Smooth muscle cell (in vitro differentiated cells): ENCODE measurements at regions not wholly inside any gene's neighbourhood (a gene's known extent, or its start where the extent isn't known, plus 50 kb on each side); places are given as distances from the start of the nearest gene placed in this dataset.

Source experiments
- DNase-seq: peaks from one replicate; lab custom pipeline; 2025; ENCODE audit not compliant: unreplicated experiment; lab: John Stamatoyannopoulos, UW
- H2AFZ ChIP-seq: fragments of 200-600 bp; sonication (generic); 2 replicates; pipeline ENCODE4 v1.6.0; 2016; ENCODE audit warnings: antibody characterized with exemption, low read depth, mild to moderate bottlenecking
- H3F3A ChIP-seq: fragments of 200-600 bp; sonication (generic); 2 replicates; pipeline ENCODE4 v1.6.0; 2017; ENCODE audit warnings: antibody characterized with exemption, low read depth
- H3K27ac ChIP-seq: fragments of 200-600 bp; sonication (generic); 2 replicates; pipeline ENCODE4 v1.5.1; 2016; ENCODE audit warnings: low read depth, mild to moderate bottlenecking
- H3K27me3 ChIP-seq: fragments of 200-600 bp; sonication (generic); 2 replicates; pipeline ENCODE4 v1.6.1; 2016; ENCODE audit warnings: low read depth, mild to moderate bottlenecking
- H3K36me3 ChIP-seq: fragments of 200-600 bp; sonication (generic); 2 replicates; pipeline ENCODE4 v1.5.1; 2016; ENCODE audit warnings: low read depth
- H3K4me1 ChIP-seq: fragments of 200-600 bp; sonication (generic); 2 replicates; pipeline ENCODE4 v1.5.1; 2016; ENCODE audit warnings: low read depth
- H3K4me2 ChIP-seq: fragments of 200-600 bp; sonication (generic); 2 replicates; pipeline ENCODE4 v1.6.0; 2016; ENCODE audit warnings: mild to moderate bottlenecking
- H3K4me3 ChIP-seq: fragments of 200-600 bp; sonication (generic); 2 replicates; pipeline ENCODE4 v1.5.1; 2016; ENCODE audit warnings: mild to moderate bottlenecking
- H3K79me2 ChIP-seq: fragments of 200-600 bp; sonication (generic); 2 replicates; pipeline ENCODE4 v1.6.0; 2016; ENCODE audit warnings: low read depth, mild to moderate bottlenecking
- H3K9ac ChIP-seq: fragments of 200-600 bp; sonication (generic); 2 replicates; pipeline ENCODE4 v1.6.0; 2016; ENCODE audit warnings: low read depth
- H3K9me3 ChIP-seq: fragments of 200-600 bp; sonication (generic); replicated peaks from 2 replicates; pipeline ENCODE4 v1.5.1; 2016; ENCODE audit warnings: low read depth
- H4K20me1 ChIP-seq: fragments of 200-600 bp; sonication (generic); 2 replicates; pipeline ENCODE4 v1.6.0; 2016; ENCODE audit warnings: low read depth
- CTCF ChIP-seq: fragments of 200-600 bp; sonication (generic); IDR thresholded peaks from 2 replicates; pipeline ENCODE4 v1.5.1; 2017; ENCODE audit warnings: borderline replicate concordance, mild to moderate bottlenecking, antibody characterized with exemption; ENCODE audit not compliant: insufficient read depth, poor library complexity, severe bottlenecking
- WGBS: methylation state at CpG from one replicate; pipeline ENCODE4 v1.1.7; 2016; ENCODE audit warnings: low lambda C conversion rate; 5-methylcytosine and 5-hydroxymethylcytosine counted together

- Histone ChIP-seq H3K4me3 (no peak overlapping the region), H3K36me3 (no peaks in the 10 kb centered on the region), H3K27ac (no peak overlapping the region), H3K4me2 (no peak overlapping the region), H3K79me2 (no peaks in the 10 kb centered on the region), H3K9ac (no peak overlapping the region), H3K27me3 (no peaks in the 10 kb centered on the region), H4K20me1 (no peaks in the 10 kb centered on the region), H3K9me3 (no peaks in the 10 kb centered on the region), H2AFZ (no peak overlapping the region), H3K4me1 (no peaks in the 10 kb centered on the region), H3F3A (no peaks in the 10 kb centered on the region)
- 93% methylated on average over 3 of the region's 3 CpGs for WGBS
- DNase-seq: no peak
- no peak for TF ChIP-seq CTCF
These were observed 484.2 kb upstream of the ADAMTS5 start for GRCh38 chr21:27451116-27451515.

GRCh38 chr21:27450216-27450615 lies 483.3 kb upstream of the ADAMTS5 start:
- DNase-seq: no peak
- no peak for TF ChIP-seq CTCF
- no peak overlapping the region for H2AFZ ChIP-seq
- no peak overlapping the region for H3K9ac ChIP-seq
- no peaks in the 10 kb centered on the region for H3K36me3 ChIP-seq
- 75% methylated on average over 3 of the region's 3 CpGs for WGBS
- H3K4me1 ChIP-seq: no peaks in the 10 kb centered on the region
- H3K27ac ChIP-seq: no peak overlapping the region
- no peak overlapping the region for H3K4me2 ChIP-seq
- no peaks in the 10 kb centered on the region for H3K27me3 ChIP-seq
- no peak overlapping the region for H3K4me3 ChIP-seq
- H3K9me3 ChIP-seq: no peaks in the 10 kb centered on the region
- H3K79me2 ChIP-seq: no peaks in the 10 kb centered on the region
- H4K20me1 ChIP-seq: no peaks in the 10 kb centered on the region
- no peaks in the 10 kb centered on the region for H3F3A ChIP-seq

- WGBS: 90% methylated on average over 7 of the region's 7 CpGs
- Histone ChIP-seq H3K4me1 (no peaks in the 10 kb centered on the region), H2AFZ (no peak overlapping the region), H3F3A (no peaks in the 10 kb centered on the region), H3K9ac (no peak overlapping the region), H3K27me3 (no peaks in the 10 kb centered on the region), H3K4me2 (no peak overlapping the region), H4K20me1 (no peaks in the 10 kb centered on the region), H3K9me3 (no peaks in the 10 kb centered on the region), H3K27ac (no peak overlapping the region), H3K4me3 (no peak overlapping the region), H3K79me2 (no peaks in the 10 kb centered on the region), H3K36me3 (no peaks in the 10 kb centered on the region)
- TF ChIP-seq CTCF: no peak
- no peak for DNase-seq
These were observed 482.1 kb upstream of the ADAMTS5 start for GRCh38 chr21:27448960-27449359.

GRCh38 chr21:27447843-27448242 lies 481.0 kb upstream of the ADAMTS5 start:
- no peaks in the 10 kb centered on the region for H3K27me3 ChIP-seq
- H2AFZ ChIP-seq: peak overlapping the region; percentile 48
- no peak overlapping the region for H3K9ac ChIP-seq
- no peak overlapping the region for H3K4me2 ChIP-seq
- no peak for DNase-seq
- WGBS: 38% methylated on average over 1 of the region's 1 CpG
- no peak for TF ChIP-seq CTCF
- no peaks in the 10 kb centered on the region for H3K36me3 ChIP-seq
- no peaks in the 10 kb centered on the region for H4K20me1 ChIP-seq
- H3K4me3 ChIP-seq: no peak overlapping the region
- H3K4me1 ChIP-seq: no peaks in the 10 kb centered on the region
- H3K9me3 ChIP-seq: no peaks in the 10 kb centered on the region
- no peak overlapping the region for H3K27ac ChIP-seq
- H3F3A ChIP-seq: no peaks in the 10 kb centered on the region
- no peaks in the 10 kb centered on the region for H3K79me2 ChIP-seq
